ENCODE measurements at regions not wholly inside any gene's neighbourhood (a gene's known extent, or its start where the extent isn't known, plus 50 kb on each side); places are given as distances from the start of the nearest gene placed in this dataset.
A peak's percentile ranks its signal among the peaks of the same experiment; 100 is the strongest.

DNA sequence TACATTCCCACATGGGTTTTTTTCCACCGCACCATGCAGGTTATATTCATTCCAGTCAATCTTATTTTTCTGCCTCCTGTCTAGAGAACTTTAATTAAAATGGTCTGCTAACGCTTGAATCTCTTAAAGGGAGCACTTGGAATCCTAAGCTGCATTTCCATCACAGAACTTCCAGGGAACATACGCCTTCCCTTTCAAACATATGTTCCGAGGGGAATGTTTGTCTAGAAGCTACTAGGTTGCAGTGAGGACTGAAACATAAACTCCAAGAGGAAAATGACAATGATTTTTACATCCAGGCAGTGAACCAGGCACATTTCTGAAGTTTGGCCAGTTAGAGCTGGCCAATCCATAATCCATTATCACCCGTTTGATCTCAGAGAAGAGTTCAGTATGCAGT, 375.5 kb upstream of the NRP1 start:
- WGBS, 2 experiments (ENCODE audit: extremely low coverage in 1 of 2, insufficient coverage in 1 of 2, insufficient read length in 1 of 2, insufficient replicate concordance in 2 of 2, low coverage in 1 of 2, low lambda C conversion rate in 2 of 2, missing lambda C conversion rate in 1 of 2), result 90% methylated on average over 5 of the region's 5 CpGs; no CpG with 5 or more reads in 1 of the 2 experiments
- Histone ChIP-seq H2BK120ac (replicated peaks; ENCODE audit: low read depth, low read length) (no peak overlapping the region), H4K91ac (replicated peaks; ENCODE audit: insufficient read length, low read length) (peak overlapping the region; percentile 5), H3K79me1 (ENCODE audit: low read depth, low read length) (no peaks in the 10 kb centered on the region), H3K79me2 (ENCODE audit: control insufficient read depth in 1 of 2, insufficient read depth in 2 of 2, low read length in 2 of 2) (no peaks in the 10 kb centered on the region), H3K14ac (ENCODE audit: insufficient read length) (no peak overlapping the region), H3K4me1 (replicated peaks in 1 of 4; ENCODE audit: control insufficient read depth in 3 of 4, insufficient read depth in 4 of 4, low read length in 3 of 4) (no peaks in the 10 kb centered on the region), H2BK5ac (ENCODE audit: low read depth, low read length) (no peak overlapping the region), H3K9me3 (ENCODE audit: insufficient read depth in 2 of 2, low read depth in 1 of 2, low read length in 1 of 2) (no peaks in the 10 kb centered on the region), H3K27ac (ENCODE audit: low read depth, low read length) (no peak overlapping the region), H3K4ac (replicated peaks; ENCODE audit: insufficient read length, low read depth, low read length) (no peak overlapping the region), H2BK15ac (ENCODE audit: low read length) (no peak overlapping the region; the same call in 1 of the 2 replicates), H3K36me3 (ENCODE audit: control insufficient read depth in 2 of 4, insufficient read depth in 4 of 4, low read length in 3 of 4) (no peaks in the 10 kb centered on the region), H3K23me2 (ENCODE audit: low read depth, low read length) (no peaks in the 10 kb centered on the region), H3K4me2 (ENCODE audit: insufficient read depth in 1 of 2, low read depth in 2 of 2, low read length in 2 of 2) (no peak overlapping the region), H3K18ac (ENCODE audit: extremely low read depth, low read length) (no peak overlapping the region), H3K4me3 (ENCODE audit: extremely low read depth in 1 of 4, insufficient read depth in 2 of 4, low read depth in 3 of 4, low read length in 4 of 4) (no peak overlapping the region), H4K5ac (ENCODE audit: insufficient read length, low read depth, low read length) (no peak overlapping the region), H2BK20ac (ENCODE audit: low read length) (peak overlapping the region; percentile 82; the same call in 1 of the 2 replicates), H2BK12ac (ENCODE audit: low read depth, low read length) (0 out of 2 replicates have a peak overlapping the region, but pooled peaks have one; percentile 19), H4K20me1 (replicated peaks in 1 of 2; ENCODE audit: control insufficient read depth in 1 of 2, insufficient read depth in 2 of 2, low read length in 2 of 2) (no peaks in the 10 kb centered on the region), H2AFZ (ENCODE audit: low read length) (peak overlapping the region; percentile 22; the same call in 1 of the 2 replicates), H3K27me3 (replicated peaks in 1 of 4; ENCODE audit: control insufficient read depth in 3 of 4, extremely low read depth in 1 of 4, insufficient read depth in 3 of 4, low read length in 3 of 4) (no peaks in the 10 kb centered on the region), H2AK5ac (ENCODE audit: low read depth, low read length) (no peak overlapping the region), H3K23ac (ENCODE audit: insufficient read length) (no peak overlapping the region), H3K56ac (replicated peaks; ENCODE audit: insufficient read length, low read depth, low read length) (no peak overlapping the region), H3K9ac (replicated peaks in 1 of 4; ENCODE audit: extremely low read depth in 1 of 4, low read depth in 3 of 4, low read length in 3 of 4) (no peak overlapping the region), H4K8ac (ENCODE audit: extremely low read depth, insufficient read depth, low read length) (no peak overlapping the region)
- FAIRE-seq (no peak), DNase-seq (ENCODE audit: low read depth in 1 of 2, low spot score in 2 of 2) (no peak)
- CTCF ChIA-PET (ENCODE audit: partially characterized antibody), result interaction anchor here (1.8 kb wide), 1 partner anchor 49 kb away, joined by 4 read pairs; no protein-coding TSS in a partner anchor
- POLR2A ChIA-PET (ENCODE audit: partially characterized antibody), result no interaction called here
- TF ChIP-seq KDM4A (IDR thresholded peaks at IDR 0.05; ENCODE audit: low read depth, low read length, severe bottlenecking) (no peak), ZNF274 (IDR thresholded peaks at IDR 0.05; ENCODE audit: borderline replicate concordance, extremely low read depth, low read length) (no peak), SAP30 (IDR thresholded peaks at IDR 0.05; ENCODE audit: insufficient read depth, insufficient replicate concordance, low read length) (no peak), POLR2A (IDR thresholded peaks at IDR 0.05; ENCODE audit: control extremely low read depth in 1 of 2, low read depth in 2 of 2, low read length in 2 of 2) (no peak), BRCA1 (IDR thresholded peaks at IDR 0.05; ENCODE audit: low read depth, low read length) (no peak), YY1 (IDR thresholded peaks at IDR 0.05; ENCODE audit: low read depth, low read length) (no peak), BACH1 (IDR thresholded peaks at IDR 0.05; ENCODE audit: low read length) (no peak), TCF12 (IDR thresholded peaks at IDR 0.05; ENCODE audit: low read depth, low read length) (no peak), TAF1 (IDR thresholded peaks at IDR 0.05; ENCODE audit: low read depth, low read length) (no peak), GABPA (IDR thresholded peaks at IDR 0.05; ENCODE audit: borderline replicate concordance, insufficient read depth, low read length) (no peak), CEBPB (IDR thresholded peaks at IDR 0.05; ENCODE audit: low read depth, low read length) (no peak), CBX5 (IDR thresholded peaks at IDR 0.05; ENCODE audit: low read depth, low read length) (no peak), SIX5 (IDR thresholded peaks at IDR 0.05; ENCODE audit: low read depth, low read length) (no peak), ASH2L (IDR thresholded peaks at IDR 0.05; ENCODE audit: low read length) (no peak)
- TF ChIP-seq, protein P1, sequence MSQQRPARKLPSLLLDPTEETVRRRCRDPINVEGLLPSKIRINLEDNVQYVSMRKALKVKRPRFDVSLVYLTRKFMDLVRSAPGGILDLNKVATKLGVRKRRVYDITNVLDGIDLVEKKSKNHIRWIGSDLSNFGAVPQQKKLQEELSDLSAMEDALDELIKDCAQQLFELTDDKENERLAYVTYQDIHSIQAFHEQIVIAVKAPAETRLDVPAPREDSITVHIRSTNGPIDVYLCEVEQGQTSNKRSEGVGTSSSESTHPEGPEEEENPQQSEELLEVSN (IDR thresholded peaks at IDR 0.05), result no peak

All from H1 (cell line).